CD14-positive monocyte (primary cell): ENCODE measurements at regions not wholly inside any gene's neighbourhood (a gene's known extent, or its start where the extent isn't known, plus 50 kb on each side); places are given as distances from the start of the nearest gene placed in this dataset.

ENCODE experiments used
- DNase-seq, 3 donors: peaks; one replicate each; pipeline ENCODE4 v3.0.0-alpha.2; 2011 to 2022
- H2AFZ ChIP-seq: 2 replicates; pipeline ENCODE4 v1.6.0; 2012; ENCODE audit warnings: mild to moderate bottlenecking, low read depth, low read length, inconsistent platforms; ENCODE audit not compliant: insufficient read depth, poor library complexity, severe bottlenecking
- H3K27ac ChIP-seq, 2 donors: 1 replicate in 1 of 2; 2 replicates in 1 of 2; pipeline ENCODE4 v1.5.1; 2012 to 2013; ENCODE audit warnings: low read length in 2 of 2, control low read depth in 1 of 2, inconsistent platforms in 1 of 2, low read depth in 1 of 2, mild to moderate bottlenecking in 1 of 2
- H3K27me3 ChIP-seq, 2 donors: one replicate each; pipeline versions ENCODE4 v1.6.0 to v1.6.1; 2011 to 2013; ENCODE audit warnings: low read length in 2 of 2; ENCODE audit not compliant: control insufficient read depth in 2 of 2, insufficient read depth in 2 of 2
- H3K36me3 ChIP-seq, 2 donors: replicated peaks in 1 of 2; 1 replicate in 1 of 2; 2 replicates in 1 of 2; pipeline versions ENCODE4 v1.5.1 to v1.6.1; 2012 to 2013; ENCODE audit warnings: low read length in 2 of 2, control low read depth in 1 of 2, inconsistent platforms in 1 of 2, mild to moderate bottlenecking in 1 of 2; ENCODE audit not compliant: insufficient read depth in 2 of 2, control insufficient read depth in 1 of 2
- H3K4me1 ChIP-seq, 2 donors: 1 replicate in 1 of 2; 2 replicates in 1 of 2; pipeline versions ENCODE4 v1.5.1 to v1.6.1; 2012 to 2013; ENCODE audit warnings: low read length in 2 of 2, control low read depth in 1 of 2, inconsistent platforms in 1 of 2, mild to moderate bottlenecking in 1 of 2, moderate library complexity in 1 of 2; ENCODE audit not compliant: insufficient read depth in 2 of 2, control insufficient read depth in 1 of 2
- H3K4me2 ChIP-seq: replicated peaks from 2 replicates; pipeline ENCODE3; 2012; ENCODE audit warnings: low read length, moderate library complexity, mild to moderate bottlenecking; ENCODE audit not compliant: poor library complexity, severe bottlenecking; ENCODE audit errors: extremely low read depth
- H3K4me3 ChIP-seq, 3 experiments: fragments of 200-600 bp in 1 of 3; sonication (generic) in 1 of 3; replicated peaks in 1 of 3; 1 replicate in 2 of 3; 2 replicates in 1 of 3; pipeline ENCODE4 v1.5.1; 2011 to 2013; ENCODE audit warnings: low read length in 3 of 3, mild to moderate bottlenecking in 3 of 3, control low read depth in 2 of 3, low read depth in 2 of 3, inconsistent platforms in 1 of 3, moderate library complexity in 1 of 3
- H3K79me2 ChIP-seq: 2 replicates; pipeline ENCODE4 v1.6.0; 2012; ENCODE audit warnings: mild to moderate bottlenecking, control low read depth, inconsistent platforms, low read length, moderate library complexity; ENCODE audit not compliant: insufficient read depth
- H3K9ac ChIP-seq: 2 replicates; pipeline ENCODE4 v1.6.0; 2017; ENCODE audit warnings: low read length, mild to moderate bottlenecking; ENCODE audit not compliant: insufficient read depth, poor library complexity, severe bottlenecking
- H3K9me3 ChIP-seq, 2 donors: replicated peaks in 1 of 2; 1 replicate in 1 of 2; 2 replicates in 1 of 2; pipeline versions ENCODE4 v1.5.1 to v1.6.1; 2012 to 2013; ENCODE audit warnings: low read length in 2 of 2, control low read depth in 1 of 2; ENCODE audit not compliant: control insufficient read depth in 1 of 2, insufficient read depth in 1 of 2
- H4K20me1 ChIP-seq: 2 replicates; pipeline ENCODE4 v1.6.0; 2012; ENCODE audit warnings: mild to moderate bottlenecking, low read length, control low read depth, moderate library complexity; ENCODE audit not compliant: insufficient read depth
- H3K27ac Mint-ChIP-seq, 7 donors: one replicate each; pipeline ENCODE4 v1.8.0; 2020; ENCODE audit warnings: mild to moderate bottlenecking in 7 of 7, mixed read lengths in 7 of 7, moderate library complexity in 6 of 7, inconsistent platforms in 2 of 7
- H3K27me3 Mint-ChIP-seq, 3 donors: one replicate each; pipeline ENCODE4 v1.8.0; 2021 to 2022; ENCODE audit warnings: low read depth in 3 of 3, mild to moderate bottlenecking in 3 of 3, mixed read lengths in 3 of 3, moderate library complexity in 3 of 3, inconsistent platforms in 1 of 3
- H3K36me3 Mint-ChIP-seq, 2 donors: one replicate each; pipeline ENCODE4 v1.8.0; 2020; ENCODE audit warnings: mixed read lengths in 2 of 2, inconsistent platforms in 1 of 2, mild to moderate bottlenecking in 1 of 2
- H3K4me1 Mint-ChIP-seq: one replicate; pipeline ENCODE4 v1.8.0; 2020; ENCODE audit warnings: mild to moderate bottlenecking, mixed read lengths
- H3K4me3 Mint-ChIP-seq, 2 donors: one replicate each; pipeline ENCODE4 v1.8.0; 2020; ENCODE audit warnings: mild to moderate bottlenecking in 2 of 2, mixed read lengths in 2 of 2, moderate library complexity in 1 of 2
- H3K9me3 Mint-ChIP-seq, 7 donors: one replicate each; pipeline ENCODE4 v1.8.0; 2020 to 2022; ENCODE audit warnings: mixed read lengths in 7 of 7, mild to moderate bottlenecking in 6 of 7, moderate library complexity in 6 of 7, inconsistent platforms in 2 of 7
- WGBS: methylation state at CpG from one replicate; pipeline ENCODE4 v1.1.5; 2013; ENCODE audit warnings: missing lambda C conversion rate; ENCODE audit not compliant: insufficient coverage; 5-methylcytosine and 5-hydroxymethylcytosine counted together
- intact Hi-C, 2 donors: fragments of 100-400 bp; cut with micrococcal nuclease; formaldehyde crosslinking; loops; one replicate each; pipeline versions ENCODE4 v1.15.0 to v1.15.1; 2023
- TF ChIP-seq, protein P1 (sequence below): fragments of 200-600 bp; IDR thresholded peaks from one replicate; pipeline ENCODE4 v1.8.0; 2022; ENCODE audit warnings: antibody characterized with exemption, mild to moderate bottlenecking

DNA sequence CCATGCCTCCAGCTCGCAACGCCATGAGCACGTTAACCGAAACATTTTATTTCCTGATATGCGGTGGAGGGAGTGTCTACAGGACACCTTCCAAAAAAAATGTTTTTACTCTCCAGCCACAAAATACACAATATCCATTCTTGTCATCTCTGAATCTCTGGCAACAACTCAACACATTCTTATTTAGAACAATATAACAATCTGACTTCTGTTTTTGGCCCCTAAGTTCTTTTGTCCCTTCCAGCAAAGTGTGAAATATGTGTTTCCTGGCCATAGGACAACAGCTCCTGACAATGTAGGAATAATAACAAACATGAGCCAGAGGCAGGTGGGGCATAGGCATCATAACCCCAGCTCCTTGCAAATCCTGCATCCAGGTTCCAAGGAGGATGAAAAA lies 163.0 kb downstream of the DDX1 start:
- Histone ChIP-seq H3K79me2 (no peaks in the 10 kb centered on the region), H3K27me3 (no peaks in the 10 kb centered on the region), H4K20me1 (no peaks in the 10 kb centered on the region), H3K4me2 (no peak overlapping the region), H3K4me3 (no peak overlapping the region), H3K9ac (no peak overlapping the region), H2AFZ (no peak overlapping the region), H3K36me3 (no peaks in the 10 kb centered on the region), H3K9me3 (peaks cover 0 to 14% of the 10 kb centered on the region in 2 donors), H3K4me1 (no peaks in the 10 kb centered on the region), H3K27ac (no peak overlapping the region)
- Mint-ChIP-seq H3K4me1 (no peaks in the 10 kb centered on the region), H3K27ac (peak overlapping the region in 1 of 7 donors; percentile 61), H3K27me3 (peaks cover 0 to 2% (median 1%) of the 10 kb centered on the region in 3 donors), H3K4me3 (no peak overlapping the region), H3K36me3 (no peaks in the 10 kb centered on the region), H3K9me3 (peaks cover 8 to 14% (median 9%) of the 10 kb centered on the region in 7 donors)
- no peak for DNase-seq
- 100% methylated on average over 2 of the region's 5 CpGs for WGBS
- TF ChIP-seq, protein P1, sequence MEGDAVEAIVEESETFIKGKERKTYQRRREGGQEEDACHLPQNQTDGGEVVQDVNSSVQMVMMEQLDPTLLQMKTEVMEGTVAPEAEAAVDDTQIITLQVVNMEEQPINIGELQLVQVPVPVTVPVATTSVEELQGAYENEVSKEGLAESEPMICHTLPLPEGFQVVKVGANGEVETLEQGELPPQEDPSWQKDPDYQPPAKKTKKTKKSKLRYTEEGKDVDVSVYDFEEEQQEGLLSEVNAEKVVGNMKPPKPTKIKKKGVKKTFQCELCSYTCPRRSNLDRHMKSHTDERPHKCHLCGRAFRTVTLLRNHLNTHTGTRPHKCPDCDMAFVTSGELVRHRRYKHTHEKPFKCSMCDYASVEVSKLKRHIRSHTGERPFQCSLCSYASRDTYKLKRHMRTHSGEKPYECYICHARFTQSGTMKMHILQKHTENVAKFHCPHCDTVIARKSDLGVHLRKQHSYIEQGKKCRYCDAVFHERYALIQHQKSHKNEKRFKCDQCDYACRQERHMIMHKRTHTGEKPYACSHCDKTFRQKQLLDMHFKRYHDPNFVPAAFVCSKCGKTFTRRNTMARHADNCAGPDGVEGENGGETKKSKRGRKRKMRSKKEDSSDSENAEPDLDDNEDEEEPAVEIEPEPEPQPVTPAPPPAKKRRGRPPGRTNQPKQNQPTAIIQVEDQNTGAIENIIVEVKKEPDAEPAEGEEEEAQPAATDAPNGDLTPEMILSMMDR = no peak
- intact Hi-C loops = no loop called here

DNA sequence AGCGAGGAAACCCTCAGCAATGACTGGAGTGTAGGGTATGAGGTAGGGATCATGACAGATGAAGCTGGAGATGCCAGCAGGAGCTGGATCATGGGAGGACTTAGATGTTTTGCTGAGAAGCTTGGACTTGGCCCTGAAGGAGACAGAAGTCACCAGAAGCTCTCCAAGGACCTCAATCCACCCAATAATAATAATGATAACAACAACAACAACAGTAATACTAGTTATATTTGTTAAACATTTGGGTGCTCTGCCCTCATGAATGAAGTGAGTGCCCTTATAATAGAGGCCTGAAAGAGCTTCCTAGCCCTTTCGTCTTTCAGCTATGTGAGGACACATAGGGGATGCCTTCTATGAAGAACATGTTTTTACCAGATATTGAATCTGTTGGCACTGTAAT lies 163.9 kb downstream of the DDX1 start:
- Mint-ChIP-seq H3K27ac (no peak overlapping the region), H3K4me3 (no peak overlapping the region), H3K36me3 (no peaks in the 10 kb centered on the region), H3K4me1 (no peaks in the 10 kb centered on the region), H3K27me3 (peaks cover 0 to 2% (median 1%) of the 10 kb centered on the region in 3 donors), H3K9me3 (peaks cover 8 to 14% (median 11%) of the 10 kb centered on the region in 7 donors)
- Histone ChIP-seq H3K4me2 (no peak overlapping the region), H3K79me2 (no peaks in the 10 kb centered on the region), H3K36me3 (no peaks in the 10 kb centered on the region), H2AFZ (no peak overlapping the region), H3K27me3 (no peaks in the 10 kb centered on the region), H3K4me3 (no peak overlapping the region), H3K9me3 (peaks cover 0 to 14% of the 10 kb centered on the region in 2 donors), H3K27ac (no peak overlapping the region), H4K20me1 (no peaks in the 10 kb centered on the region), H3K4me1 (no peaks in the 10 kb centered on the region), H3K9ac (no peak overlapping the region)
- 100% methylated on average over 1 of the region's 2 CpGs for WGBS
- DNase-seq = no peak
- intact Hi-C loops = no loop called here
- TF ChIP-seq, protein P1 = no peak
